ENCODE measurements at regions not wholly inside any gene's neighbourhood (a gene's known extent, or its start where the extent isn't known, plus 50 kb on each side); places are given as distances from the start of the nearest gene placed in this dataset.
"Not testable (repeated sequence)": the region's sequence is repeated elsewhere in the genome, so short reads cannot be mapped to it uniquely, and the experiment has no call there.

- Histone ChIP-seq H3K27me3 (ENCODE audit: control insufficient read depth in 3 of 3, insufficient read depth in 3 of 3, low read length in 3 of 3) (no peaks in the 10 kb centered on the region), H3K4me1 (ENCODE audit: control insufficient read depth in 3 of 3, insufficient read depth in 3 of 3, low read length in 3 of 3) (no peaks in the 10 kb centered on the region), H3K27ac (ENCODE audit: low read depth, low read length) (no peak overlapping the region), H3K9ac (ENCODE audit: low read depth in 1 of 3, low read length in 3 of 3) (no peak overlapping the region), H3K4me3 (ENCODE audit: low read length in 3 of 3) (no peak overlapping the region), H3K36me3 (ENCODE audit: control insufficient read depth in 3 of 3, insufficient read depth in 3 of 3, low read length in 3 of 3) (no peaks in the 10 kb centered on the region), H3K9me3 (ENCODE audit: control insufficient read depth in 3 of 3, low read length in 3 of 3) (peaks cover 0 to 4% (median 0%) of the 10 kb centered on the region in 3 donors)
Observed at GRCh38 chr12:125552295-125552694, 487.1 kb downstream of the AACS start.

GRCh38 chr12:125561008-125561407 is 495.8 kb downstream of the AACS start:
- H3K4me1 ChIP-seq (ENCODE audit: control insufficient read depth in 3 of 3, insufficient read depth in 3 of 3, low read length in 3 of 3); H3K36me3 ChIP-seq (ENCODE audit: control insufficient read depth in 3 of 3, insufficient read depth in 3 of 3, low read length in 3 of 3); H3K9ac ChIP-seq (ENCODE audit: low read depth in 1 of 3, low read length in 3 of 3); H3K4me3 ChIP-seq (ENCODE audit: low read length in 3 of 3); H3K27me3 ChIP-seq (ENCODE audit: control insufficient read depth in 3 of 3, insufficient read depth in 3 of 3, low read length in 3 of 3); H3K9me3 ChIP-seq (ENCODE audit: control insufficient read depth in 3 of 3, low read length in 3 of 3); H3K27ac ChIP-seq (ENCODE audit: low read depth, low read length): not testable (repeated sequence)

- Histone ChIP-seq H3K27ac (ENCODE audit: low read depth, low read length) (no peak overlapping the region), H3K9me3 (ENCODE audit: control insufficient read depth in 3 of 3, low read length in 3 of 3) (peaks cover 0 to 4% (median 0%) of the 10 kb centered on the region in 3 donors), H3K27me3 (ENCODE audit: control insufficient read depth in 3 of 3, insufficient read depth in 3 of 3, low read length in 3 of 3) (no peaks in the 10 kb centered on the region), H3K9ac (ENCODE audit: low read depth in 1 of 3, low read length in 3 of 3) (no peak overlapping the region), H3K4me3 (ENCODE audit: low read length in 3 of 3) (no peak overlapping the region), H3K4me1 (ENCODE audit: control insufficient read depth in 3 of 3, insufficient read depth in 3 of 3, low read length in 3 of 3) (no peaks in the 10 kb centered on the region), H3K36me3 (ENCODE audit: control insufficient read depth in 3 of 3, insufficient read depth in 3 of 3, low read length in 3 of 3) (no peaks in the 10 kb centered on the region)
Observed at GRCh38 chr12:125564753-125565152, 499.5 kb downstream of the AACS start.

GRCh38 chr12:125567581-125567980 is 502.3 kb downstream of the AACS start:
- Histone ChIP-seq H3K4me1 (ENCODE audit: control insufficient read depth in 3 of 3, insufficient read depth in 3 of 3, low read length in 3 of 3) (no peaks in the 10 kb centered on the region), H3K27me3 (ENCODE audit: control insufficient read depth in 3 of 3, insufficient read depth in 3 of 3, low read length in 3 of 3) (no peaks in the 10 kb centered on the region), H3K9me3 (ENCODE audit: control insufficient read depth in 3 of 3, low read length in 3 of 3) (no peaks in the 10 kb centered on the region), H3K36me3 (ENCODE audit: control insufficient read depth in 3 of 3, insufficient read depth in 3 of 3, low read length in 3 of 3) (no peaks in the 10 kb centered on the region), H3K9ac (ENCODE audit: low read depth in 1 of 3, low read length in 3 of 3) (no peak overlapping the region), H3K4me3 (ENCODE audit: low read length in 3 of 3) (no peak overlapping the region), H3K27ac (ENCODE audit: low read depth, low read length) (no peak overlapping the region)

GRCh38 chr12:125568306-125568705 is 503.1 kb downstream of the AACS start:
- Histone ChIP-seq H3K27me3 (ENCODE audit: control insufficient read depth in 3 of 3, insufficient read depth in 3 of 3, low read length in 3 of 3) (no peaks in the 10 kb centered on the region), H3K9me3 (ENCODE audit: control insufficient read depth in 3 of 3, low read length in 3 of 3) (no peaks in the 10 kb centered on the region), H3K9ac (ENCODE audit: low read depth in 1 of 3, low read length in 3 of 3) (no peak overlapping the region), H3K27ac (ENCODE audit: low read depth, low read length) (no peak overlapping the region), H3K4me1 (ENCODE audit: control insufficient read depth in 3 of 3, insufficient read depth in 3 of 3, low read length in 3 of 3) (no peaks in the 10 kb centered on the region), H3K36me3 (ENCODE audit: control insufficient read depth in 3 of 3, insufficient read depth in 3 of 3, low read length in 3 of 3) (no peaks in the 10 kb centered on the region), H3K4me3 (ENCODE audit: low read length in 3 of 3) (no peak overlapping the region)

GRCh38 chr12:125573271-125573670 is 508.0 kb downstream of the AACS start:
- peaks cover 0 to 2% (median 0%) of the 10 kb centered on the region in 3 donors for H3K9me3 ChIP-seq (ENCODE audit: control insufficient read depth in 3 of 3, low read length in 3 of 3)
- H3K27me3 ChIP-seq (ENCODE audit: control insufficient read depth in 3 of 3, insufficient read depth in 3 of 3, low read length in 3 of 3): no peaks in the 10 kb centered on the region
- H3K9ac ChIP-seq (ENCODE audit: low read depth in 1 of 3, low read length in 3 of 3): no peak overlapping the region
- no peaks in the 10 kb centered on the region for H3K36me3 ChIP-seq (ENCODE audit: control insufficient read depth in 3 of 3, insufficient read depth in 3 of 3, low read length in 3 of 3)
- H3K4me3 ChIP-seq (ENCODE audit: low read length in 3 of 3): no peak overlapping the region
- H3K4me1 ChIP-seq (ENCODE audit: control insufficient read depth in 3 of 3, insufficient read depth in 3 of 3, low read length in 3 of 3): no peaks in the 10 kb centered on the region
- H3K27ac ChIP-seq (ENCODE audit: low read depth, low read length): no peak overlapping the region

GRCh38 chr12:125577334-125577733 is 512.1 kb downstream of the AACS start:
- no peaks in the 10 kb centered on the region for H3K36me3 ChIP-seq (ENCODE audit: control insufficient read depth in 3 of 3, insufficient read depth in 3 of 3, low read length in 3 of 3)
- no peak overlapping the region for H3K4me3 ChIP-seq (ENCODE audit: low read length in 3 of 3)
- no peaks in the 10 kb centered on the region for H3K27me3 ChIP-seq (ENCODE audit: control insufficient read depth in 3 of 3, insufficient read depth in 3 of 3, low read length in 3 of 3)
- peaks cover 0 to 6% (median 3%) of the 10 kb centered on the region in 3 donors for H3K9me3 ChIP-seq (ENCODE audit: control insufficient read depth in 3 of 3, low read length in 3 of 3)
- H3K27ac ChIP-seq (ENCODE audit: low read depth, low read length): no peak overlapping the region
- no peaks in the 10 kb centered on the region for H3K4me1 ChIP-seq (ENCODE audit: control insufficient read depth in 3 of 3, insufficient read depth in 3 of 3, low read length in 3 of 3)
- H3K9ac ChIP-seq (ENCODE audit: low read depth in 1 of 3, low read length in 3 of 3): no peak overlapping the region

- H3K27ac ChIP-seq (ENCODE audit: low read depth, low read length): no peak overlapping the region
- no peak overlapping the region for H3K9ac ChIP-seq (ENCODE audit: low read depth in 1 of 3, low read length in 3 of 3)
- H3K36me3 ChIP-seq (ENCODE audit: control insufficient read depth in 3 of 3, insufficient read depth in 3 of 3, low read length in 3 of 3): no peaks in the 10 kb centered on the region
- H3K27me3 ChIP-seq (ENCODE audit: control insufficient read depth in 3 of 3, insufficient read depth in 3 of 3, low read length in 3 of 3): no peaks in the 10 kb centered on the region
- no peak overlapping the region for H3K4me3 ChIP-seq (ENCODE audit: low read length in 3 of 3)
- peaks cover 0 to 6% (median 3%) of the 10 kb centered on the region in 3 donors for H3K9me3 ChIP-seq (ENCODE audit: control insufficient read depth in 3 of 3, low read length in 3 of 3)
- no peaks in the 10 kb centered on the region for H3K4me1 ChIP-seq (ENCODE audit: control insufficient read depth in 3 of 3, insufficient read depth in 3 of 3, low read length in 3 of 3)
Observed at GRCh38 chr12:125579916-125580315, 514.7 kb downstream of the AACS start.

- H3K4me1 ChIP-seq (ENCODE audit: control insufficient read depth in 3 of 3, insufficient read depth in 3 of 3, low read length in 3 of 3): no peaks in the 10 kb centered on the region
- H3K4me3 ChIP-seq (ENCODE audit: low read length in 3 of 3): no peak overlapping the region
- peaks cover 0 to 4% (median 3%) of the 10 kb centered on the region in 3 donors for H3K9me3 ChIP-seq (ENCODE audit: control insufficient read depth in 3 of 3, low read length in 3 of 3)
- no peaks in the 10 kb centered on the region for H3K27me3 ChIP-seq (ENCODE audit: control insufficient read depth in 3 of 3, insufficient read depth in 3 of 3, low read length in 3 of 3)
- no peak overlapping the region for H3K9ac ChIP-seq (ENCODE audit: low read depth in 1 of 3, low read length in 3 of 3)
- H3K36me3 ChIP-seq (ENCODE audit: control insufficient read depth in 3 of 3, insufficient read depth in 3 of 3, low read length in 3 of 3): no peaks in the 10 kb centered on the region
- H3K27ac ChIP-seq (ENCODE audit: low read depth, low read length): no peak overlapping the region
Observed at GRCh38 chr12:125583071-125583470, 517.8 kb downstream of the AACS start.

- Histone ChIP-seq H3K9me3 (ENCODE audit: control insufficient read depth in 3 of 3, low read length in 3 of 3) (peaks cover 0 to 4% (median 0%) of the 10 kb centered on the region in 3 donors), H3K27me3 (ENCODE audit: control insufficient read depth in 3 of 3, insufficient read depth in 3 of 3, low read length in 3 of 3) (no peaks in the 10 kb centered on the region), H3K36me3 (ENCODE audit: control insufficient read depth in 3 of 3, insufficient read depth in 3 of 3, low read length in 3 of 3) (no peaks in the 10 kb centered on the region), H3K27ac (ENCODE audit: low read depth, low read length) (no peak overlapping the region), H3K4me1 (ENCODE audit: control insufficient read depth in 3 of 3, insufficient read depth in 3 of 3, low read length in 3 of 3) (no peaks in the 10 kb centered on the region), H3K9ac (ENCODE audit: low read depth in 1 of 3, low read length in 3 of 3) (no peak overlapping the region), H3K4me3 (ENCODE audit: low read length in 3 of 3) (no peak overlapping the region)
Observed at GRCh38 chr12:125586441-125586840, 521.2 kb downstream of the AACS start.

- no peak overlapping the region for H3K27ac ChIP-seq (ENCODE audit: low read depth, low read length)
- no peak overlapping the region for H3K4me3 ChIP-seq (ENCODE audit: low read length in 3 of 3)
- H3K27me3 ChIP-seq (ENCODE audit: control insufficient read depth in 3 of 3, insufficient read depth in 3 of 3, low read length in 3 of 3): no peaks in the 10 kb centered on the region
- H3K9ac ChIP-seq (ENCODE audit: low read depth in 1 of 3, low read length in 3 of 3): no peak overlapping the region
- H3K36me3 ChIP-seq (ENCODE audit: control insufficient read depth in 3 of 3, insufficient read depth in 3 of 3, low read length in 3 of 3): no peaks in the 10 kb centered on the region
- peaks cover 0 to 7% (median 4%) of the 10 kb centered on the region in 3 donors for H3K9me3 ChIP-seq (ENCODE audit: control insufficient read depth in 3 of 3, low read length in 3 of 3)
- no peaks in the 10 kb centered on the region for H3K4me1 ChIP-seq (ENCODE audit: control insufficient read depth in 3 of 3, insufficient read depth in 3 of 3, low read length in 3 of 3)
Observed at GRCh38 chr12:125593269-125593668, 528.0 kb downstream of the AACS start.

All from skeletal muscle tissue (tissue), 3 donors.